CD4-positive, alpha-beta T cell (primary cell): ENCODE measurements at regions not wholly inside any gene's neighbourhood (a gene's known extent, or its start where the extent isn't known, plus 50 kb on each side); places are given as distances from the start of the nearest gene placed in this dataset.

Source experiments
- ATAC-seq: fragments of 200-7000 bp; cut with Tn5 transposase; one replicate; pipeline ENCODE4 v1.10.0; 2022; ENCODE audit warnings: mild to moderate bottlenecking; ENCODE audit not compliant: poor library complexity
- CTCF ChIA-PET: fragments of 350-600 bp; sonication (Branson Sonifier 250); formaldehyde crosslinking; loops from one replicate; lab custom pipeline; 2021; ENCODE audit warnings: antibody characterized with exemption, inconsistent platforms; lab: Charles Lee
- POLR2A ChIA-PET: fragments of 350-600 bp; sonication (Branson Sonifier 250); formaldehyde crosslinking; loops from one replicate; lab custom pipeline; 2021; ENCODE audit warnings: antibody characterized with exemption, inconsistent platforms; lab: Charles Lee
- DNase-seq, 14 experiments: peaks; one replicate each; pipeline ENCODE4 v3.0.0-alpha.2; 2013 to 2020; ENCODE audit warnings: mixed read lengths in 2 of 14
- H3K27ac ChIP-seq, 2 donors: one replicate each; pipeline versions ENCODE4 v1.5.1 to v1.7.0; 2013; ENCODE audit warnings: low read length in 2 of 2, low read depth in 1 of 2, mild to moderate bottlenecking in 1 of 2
- H3K27me3 ChIP-seq, 2 experiments: 1 replicate in 1 of 2; 2 replicates in 1 of 2; pipeline versions ENCODE4 v1.6.1 to v1.7.0; 2013; ENCODE audit warnings: low read length in 2 of 2, control low read depth in 1 of 2, mild to moderate bottlenecking in 1 of 2, moderate library complexity in 1 of 2; ENCODE audit not compliant: insufficient read depth in 2 of 2, control insufficient read depth in 1 of 2
- H3K36me3 ChIP-seq: one replicate; pipeline ENCODE4 v1.6.1; 2013; ENCODE audit warnings: low read length, control low read depth; ENCODE audit not compliant: insufficient read depth
- H3K4me1 ChIP-seq: one replicate; pipeline ENCODE4 v1.6.1; 2013; ENCODE audit warnings: low read length, control low read depth; ENCODE audit not compliant: insufficient read depth
- H3K4me3 ChIP-seq: one replicate; pipeline ENCODE4 v1.5.1; 2013; ENCODE audit warnings: mild to moderate bottlenecking, low read length, moderate library complexity
- H3K9me3 ChIP-seq, 2 experiments: 1 replicate in 1 of 2; 2 replicates in 1 of 2; pipeline versions ENCODE4 v1.6.1 to v1.7.0; 2013; ENCODE audit warnings: low read length in 2 of 2, mild to moderate bottlenecking in 2 of 2, control low read depth in 1 of 2, moderate library complexity in 1 of 2; ENCODE audit not compliant: control insufficient read depth in 1 of 2, insufficient read depth in 1 of 2
- H3K27ac Mint-ChIP-seq: one replicate; pipeline ENCODE4 v1.8.0; 2020; ENCODE audit warnings: mixed read lengths
- H3K27me3 Mint-ChIP-seq: one replicate; pipeline ENCODE4 v1.8.0; 2021; ENCODE audit warnings: mixed read lengths
- H3K36me3 Mint-ChIP-seq: one replicate; pipeline ENCODE4 v1.8.0; 2021; ENCODE audit warnings: low read depth, mixed read lengths
- H3K4me1 Mint-ChIP-seq: one replicate; pipeline ENCODE4 v1.8.0; 2021; ENCODE audit warnings: low read depth, mixed read lengths
- H3K4me3 Mint-ChIP-seq: one replicate; pipeline ENCODE4 v1.8.0; 2020; ENCODE audit warnings: mild to moderate bottlenecking, mixed read lengths
- H3K9me3 Mint-ChIP-seq: one replicate; pipeline ENCODE4 v1.8.0; 2020; ENCODE audit warnings: mixed read lengths
- intact Hi-C, 2 experiments: fragments of 100-400 bp; cut with DNase I in 1 of 2; cut with micrococcal nuclease in 1 of 2; formaldehyde crosslinking; loops; one replicate each; pipeline versions ENCODE4 v1.15.1 to v1.9.0; 2023 to 2025; cut with DNase I, micrococcal nuclease
- TF ChIP-seq, protein P1 (sequence below): fragments of 200-600 bp; IDR thresholded peaks from one replicate; pipeline ENCODE4 v1.8.0; 2022; ENCODE audit warnings: antibody characterized with exemption, mild to moderate bottlenecking

DNA sequence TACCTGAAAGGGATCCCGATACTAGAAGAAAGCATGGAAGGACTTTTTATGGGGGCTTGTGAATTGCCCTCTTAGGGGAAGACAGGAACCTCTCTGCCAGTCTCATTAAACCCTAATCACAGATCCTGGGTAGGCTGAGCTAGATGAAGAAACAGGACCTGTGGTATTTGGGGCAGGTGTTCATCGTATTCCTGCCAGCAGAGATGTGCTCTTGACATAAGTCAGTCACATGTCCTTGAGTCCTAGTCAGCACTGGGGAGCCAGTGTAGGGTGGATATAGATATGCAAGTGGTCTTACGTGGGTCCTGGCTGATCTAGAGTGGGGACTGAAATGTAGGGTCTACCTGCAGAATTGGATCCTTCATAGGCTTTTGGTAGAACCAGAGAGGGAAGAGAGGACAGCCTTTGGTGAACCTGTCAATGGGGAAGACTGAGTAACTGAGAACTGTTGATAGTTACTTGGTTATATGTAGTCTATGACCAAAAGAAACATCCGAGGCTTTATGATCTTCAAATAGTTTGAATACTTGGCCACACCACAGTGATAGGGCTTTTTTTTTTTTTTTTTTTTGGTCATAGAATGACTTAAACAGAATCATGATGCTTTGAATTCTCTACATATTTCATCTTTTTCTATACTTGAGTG, 63.5 kb upstream of the WDR1 start:
- no peaks in the 10 kb centered on the region for H3K36me3 ChIP-seq
- intact Hi-C loops: no loop called here
- POLR2A ChIA-PET: no interaction called here
- no peak overlapping the region for H3K4me3 ChIP-seq
- DNase-seq (no peak), ATAC-seq (no peak)
- peaks cover 15% of the 10 kb centered on the region for H3K4me1 ChIP-seq
- no peak overlapping the region for H3K4me3 Mint-ChIP-seq
- H3K9me3 ChIP-seq: no peaks in the 10 kb centered on the region
- H3K27me3 Mint-ChIP-seq: no peaks in the 10 kb centered on the region
- H3K36me3 Mint-ChIP-seq: no peaks in the 10 kb centered on the region
- peaks cover 26% of the 10 kb centered on the region for H3K4me1 Mint-ChIP-seq
- CTCF ChIA-PET: no interaction called here
- no peak overlapping the region for H3K27ac ChIP-seq
- TF ChIP-seq, protein P1, sequence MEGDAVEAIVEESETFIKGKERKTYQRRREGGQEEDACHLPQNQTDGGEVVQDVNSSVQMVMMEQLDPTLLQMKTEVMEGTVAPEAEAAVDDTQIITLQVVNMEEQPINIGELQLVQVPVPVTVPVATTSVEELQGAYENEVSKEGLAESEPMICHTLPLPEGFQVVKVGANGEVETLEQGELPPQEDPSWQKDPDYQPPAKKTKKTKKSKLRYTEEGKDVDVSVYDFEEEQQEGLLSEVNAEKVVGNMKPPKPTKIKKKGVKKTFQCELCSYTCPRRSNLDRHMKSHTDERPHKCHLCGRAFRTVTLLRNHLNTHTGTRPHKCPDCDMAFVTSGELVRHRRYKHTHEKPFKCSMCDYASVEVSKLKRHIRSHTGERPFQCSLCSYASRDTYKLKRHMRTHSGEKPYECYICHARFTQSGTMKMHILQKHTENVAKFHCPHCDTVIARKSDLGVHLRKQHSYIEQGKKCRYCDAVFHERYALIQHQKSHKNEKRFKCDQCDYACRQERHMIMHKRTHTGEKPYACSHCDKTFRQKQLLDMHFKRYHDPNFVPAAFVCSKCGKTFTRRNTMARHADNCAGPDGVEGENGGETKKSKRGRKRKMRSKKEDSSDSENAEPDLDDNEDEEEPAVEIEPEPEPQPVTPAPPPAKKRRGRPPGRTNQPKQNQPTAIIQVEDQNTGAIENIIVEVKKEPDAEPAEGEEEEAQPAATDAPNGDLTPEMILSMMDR: no peak
- H3K27me3 ChIP-seq: no peaks in the 10 kb centered on the region
- no peak overlapping the region for H3K27ac Mint-ChIP-seq
- no peaks in the 10 kb centered on the region for H3K9me3 Mint-ChIP-seq

DNA sequence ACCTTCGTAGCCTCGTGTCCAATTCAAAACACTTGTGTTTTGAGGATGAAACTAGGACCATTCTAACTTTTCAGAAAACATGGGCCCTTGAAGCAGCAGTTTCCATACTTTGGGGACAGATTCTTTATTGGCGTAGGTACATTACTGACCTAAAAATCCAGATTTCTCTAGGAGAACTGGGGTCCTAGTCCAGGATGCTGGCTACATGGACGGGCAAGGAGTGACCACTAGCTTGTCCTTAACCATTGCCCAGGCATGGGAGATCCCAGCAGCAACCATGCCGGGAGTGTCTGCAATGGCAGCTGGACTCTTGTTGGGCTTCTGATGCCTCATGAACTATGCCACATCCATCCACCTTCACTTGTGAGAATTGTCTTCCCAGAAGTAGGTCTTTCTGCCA, 62.2 kb upstream of the WDR1 start:
- intact Hi-C loops: no loop called here
- H3K36me3 ChIP-seq: no peaks in the 10 kb centered on the region
- H3K4me3 Mint-ChIP-seq: no peak overlapping the region
- H3K9me3 ChIP-seq: no peaks in the 10 kb centered on the region
- DNase-seq: no peak
- H3K36me3 Mint-ChIP-seq: no peaks in the 10 kb centered on the region
- TF ChIP-seq, protein P1: no peak
- ChIA-PET POLR2A (no interaction called here), CTCF (no interaction called here)
- H3K4me3 ChIP-seq: no peak overlapping the region
- peaks cover 26% of the 10 kb centered on the region for H3K4me1 Mint-ChIP-seq
- H3K9me3 Mint-ChIP-seq: no peaks in the 10 kb centered on the region
- ATAC-seq: no peak
- no peaks in the 10 kb centered on the region for H3K27me3 ChIP-seq
- H3K27me3 Mint-ChIP-seq: no peaks in the 10 kb centered on the region
- H3K27ac ChIP-seq: no peak overlapping the region
- peaks cover 15% of the 10 kb centered on the region for H3K4me1 ChIP-seq
- no peak overlapping the region for H3K27ac Mint-ChIP-seq

DNA sequence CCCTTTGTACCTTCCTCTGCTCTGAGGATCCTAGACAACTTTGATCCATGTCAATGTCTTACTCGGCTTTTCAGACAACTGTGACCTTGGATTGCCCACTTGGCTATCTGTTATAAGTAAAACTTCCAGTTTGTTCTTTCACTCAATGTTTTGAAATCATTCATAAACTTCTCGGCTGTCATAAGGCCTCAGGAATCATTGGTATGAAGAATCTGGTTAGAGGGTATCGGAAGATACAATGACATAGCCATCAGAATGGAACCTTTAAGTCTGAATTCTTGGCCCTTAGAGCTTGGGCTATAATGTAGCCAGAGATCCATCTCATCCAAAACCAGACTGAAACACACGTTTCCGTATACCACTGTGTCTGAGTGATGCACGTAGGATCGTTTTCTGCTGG, 59.0 kb upstream of the WDR1 start:
- H3K4me3 ChIP-seq: no peak overlapping the region
- CTCF ChIA-PET: no interaction called here
- H3K36me3 ChIP-seq: no peaks in the 10 kb centered on the region
- H3K4me1 ChIP-seq: peaks cover 1% of the 10 kb centered on the region
- no peaks in the 10 kb centered on the region for H3K36me3 Mint-ChIP-seq
- ATAC-seq (no peak), DNase-seq (no peak)
- no peaks in the 10 kb centered on the region for H3K9me3 ChIP-seq
- H3K27ac Mint-ChIP-seq: no peak overlapping the region
- no peak overlapping the region for H3K27ac ChIP-seq
- no peaks in the 10 kb centered on the region for H3K27me3 Mint-ChIP-seq
- H3K27me3 ChIP-seq: no peaks in the 10 kb centered on the region
- POLR2A ChIA-PET: no interaction called here
- no peaks in the 10 kb centered on the region for H3K9me3 Mint-ChIP-seq
- intact Hi-C loops: no loop called here
- H3K4me3 Mint-ChIP-seq: no peak overlapping the region
- TF ChIP-seq, protein P1: no peak
- H3K4me1 Mint-ChIP-seq: no peaks in the 10 kb centered on the region
